K562 (cell line): ENCODE measurements at regions not wholly inside any gene's neighbourhood (a gene's known extent, or its start where the extent isn't known, plus 50 kb on each side); places are given as distances from the start of the nearest gene placed in this dataset.
A peak's percentile ranks its signal among the peaks of the same experiment; 100 is the strongest.

Experiments used
- ARID4B ChIP-seq: sonication (generic); formaldehyde crosslinking; IDR thresholded peaks from 2 replicates; pipeline ENCODE4 v1.8.0; 2022; ENCODE audit warnings: mild to moderate bottlenecking, missing genetic modification reagents
- ATF2 ChIP-seq: sonication (generic); formaldehyde crosslinking; IDR thresholded peaks from 2 replicates; pipeline ENCODE4 v1.8.1; 2022; ENCODE audit warnings: missing genetic modification reagents
- ESRRA ChIP-seq: fragments of 450-650 bp; IDR thresholded peaks from 2 replicates; pipeline ENCODE4 v1.6.1; 2014; ENCODE audit warnings: low read depth, mild to moderate bottlenecking, moderate library complexity, borderline replicate concordance
- HNRNPLL ChIP-seq: fragments of 200-400 bp; formaldehyde crosslinking; IDR thresholded peaks from 2 replicates; pipeline ENCODE4 v1.6.1; 2017; ENCODE audit warnings: low read length, low read depth, mild to moderate bottlenecking; ENCODE audit not compliant: poor library complexity, severe bottlenecking
- HOMEZ ChIP-seq: fragments of 250-450 bp; sonication (Bioruptor Pico); IDR thresholded peaks from 2 replicates; pipeline ENCODE4 v1.4.0; 2020; ENCODE audit warnings: mild to moderate bottlenecking, moderate library complexity
- MCM2 ChIP-seq: fragments of 450-650 bp; IDR thresholded peaks from 2 replicates; pipeline ENCODE4 v1.6.1; 2017; ENCODE audit warnings: low read depth, mild to moderate bottlenecking
- MEF2A ChIP-seq: IDR thresholded peaks from 2 replicates; pipeline ENCODE4 v1.6.1; 2011; ENCODE audit warnings: low read depth, mild to moderate bottlenecking, low read length, moderate library complexity; ENCODE audit not compliant: control insufficient read depth
- MEIS2 ChIP-seq: fragments of 450-650 bp; IDR thresholded peaks from 2 replicates; pipeline ENCODE4 v1.6.1; 2014; ENCODE audit warnings: mild to moderate bottlenecking; ENCODE audit not compliant: partially characterized antibody
- NCOA4 ChIP-seq: fragments of 450-650 bp; IDR thresholded peaks from 2 replicates; pipeline ENCODE4 v1.6.1; 2018; ENCODE audit warnings: mild to moderate bottlenecking; ENCODE audit not compliant: partially characterized antibody
- NRF1 ChIP-seq, 2 experiments: fragments of 450-650 bp; IDR thresholded peaks in 1 of 2; conservative IDR thresholded peaks in 1 of 2; 2 replicates each; pipeline ENCODE4 v1.6.1; 2014; ENCODE audit warnings: mild to moderate bottlenecking in 2 of 2
- POLR2B ChIP-seq: fragments of 450-650 bp; IDR thresholded peaks from 2 replicates; pipeline ENCODE4 v1.6.1; 2018; ENCODE audit warnings: low read depth; ENCODE audit not compliant: partially characterized antibody
- PTBP1 ChIP-seq: fragments of 200-400 bp; formaldehyde crosslinking; IDR thresholded peaks from 2 replicates; pipeline ENCODE4 v1.6.1; 2017; ENCODE audit warnings: low read depth, low read length
- RCOR1 ChIP-seq, 2 experiments: IDR thresholded peaks; 2 replicates each; pipeline ENCODE4 v1.6.1; 2012; ENCODE audit warnings: low read depth in 2 of 2, low read length in 2 of 2, borderline replicate concordance in 1 of 2, improper control_type of control experiment in 1 of 2
- SMAD3 ChIP-seq: fragments of 450-650 bp; formaldehyde crosslinking; conservative IDR thresholded peaks from 2 replicates; pipeline ENCODE4 v1.4.0; 2020; ENCODE audit warnings: mild to moderate bottlenecking
- YY1 ChIP-seq, 3 experiments: IDR thresholded peaks; 2 replicates each; pipeline ENCODE4 v1.6.1; 2011; ENCODE audit warnings: low read length in 2 of 3, mild to moderate bottlenecking in 2 of 3, moderate library complexity in 2 of 3, borderline replicate concordance in 1 of 3, control low read depth in 1 of 3, low read depth in 1 of 3; ENCODE audit not compliant: insufficient read depth in 3 of 3, insufficient replicate concordance in 2 of 3, control insufficient read depth in 1 of 3, insufficient read length in 1 of 3; ENCODE audit errors: extremely low read depth in 1 of 3
- ZBTB8A ChIP-seq: fragments of 450-650 bp; IDR thresholded peaks from 2 replicates; pipeline ENCODE4 v1.6.1; 2018; ENCODE audit warnings: mild to moderate bottlenecking, moderate library complexity; ENCODE audit not compliant: partially characterized antibody
- ZNF133 ChIP-seq: fragments of 250-450 bp; sonication (Bioruptor Pico); IDR thresholded peaks from 2 replicates; pipeline ENCODE4 v1.4.0; 2020; ENCODE audit warnings: mild to moderate bottlenecking
- ZNF140 ChIP-seq: fragments of 250-450 bp; sonication (Bioruptor Pico); IDR thresholded peaks from 2 replicates; pipeline ENCODE4 v1.8.0; 2021; ENCODE audit warnings: moderate library complexity, mild to moderate bottlenecking, inconsistent platforms
- ZNF311 ChIP-seq: fragments of 250-450 bp; sonication (Bioruptor Pico); IDR thresholded peaks from 2 replicates; pipeline ENCODE4 v1.4.0; 2020; ENCODE audit warnings: mild to moderate bottlenecking, moderate library complexity
- ZNF764 ChIP-seq: fragments of 250-450 bp; sonication (Bioruptor Pico); IDR thresholded peaks from 2 replicates; pipeline ENCODE4 v1.4.0; 2020; ENCODE audit warnings: low read depth, mild to moderate bottlenecking, moderate library complexity

- no peak for TF ChIP-seq SMAD3
- TF ChIP-seq POLR2B, result no peak
- no peak for TF ChIP-seq PTBP1
- TF ChIP-seq NCOA4, result no peak
- TF ChIP-seq MCM2, result no peak
- TF ChIP-seq ZNF764 (CRISPR knock-in tag), result no peak
- TF ChIP-seq NRF1 (conservative IDR thresholded peaks at IDR 0.05 in 1 of 2, IDR thresholded peaks at IDR 0.05 in 1 of 2), result 0 out of 4 replicates have a peak, but pooled peaks of 1 of the 2 experiments have one; percentile 5
- no peak for TF ChIP-seq ATF2
- TF ChIP-seq MEIS2, result peak; percentile 92
- TF ChIP-seq RCOR1 (IDR thresholded peaks at IDR 0.05; ENCODE audit: borderline replicate concordance in 1 of 2, low read depth in 2 of 2, low read length in 2 of 2), result 0 out of 4 replicates have a peak, but pooled peaks of 1 of the 2 experiments have one; percentile 24
- TF ChIP-seq ZNF140 (CRISPR knock-in tag), result no peak
- TF ChIP-seq YY1 (IDR thresholded peaks at IDR 0.05; ENCODE audit: borderline replicate concordance in 1 of 3, control insufficient read depth in 1 of 3, extremely low read depth in 1 of 3, insufficient read depth in 3 of 3, insufficient read length in 1 of 3, insufficient replicate concordance in 2 of 3, low read depth in 1 of 3, low read length in 2 of 3), result no peak
- no peak for TF ChIP-seq ZBTB8A
- TF ChIP-seq ARID4B, result no peak
- TF ChIP-seq MEF2A, result no peak
- TF ChIP-seq ZNF311, result no peak
- TF ChIP-seq ZNF133 (CRISPR knock-in tag), result no peak
- TF ChIP-seq HNRNPLL, result no peak
- no peak for TF ChIP-seq HOMEZ (CRISPR knock-in tag)
- TF ChIP-seq ESRRA, result no peak
Measured at GRCh38 chr2:177328056-177328455, 63.5 kb upstream of the NFE2L2 start (continued).
